SK-N-SH (cell line): ENCODE measurements at regions not wholly inside any gene's neighbourhood (a gene's known extent, or its start where the extent isn't known, plus 50 kb on each side); places are given as distances from the start of the nearest gene placed in this dataset.
A peak's percentile ranks its signal among the peaks of the same experiment; 100 is the strongest.

Source experiments
- CTCF ChIA-PET: fragments of 300-600, 350-600 bp; formaldehyde crosslinking; extraction: SDS; loops from one replicate; lab custom pipeline; 2021; lab: Yijun Ruan, JAX
- POLR2A ChIA-PET: fragments of 350-600 bp; sonication (Branson Sonifier 250); formaldehyde crosslinking; extraction: SDS; loops from one replicate; lab custom pipeline; 2020; ENCODE audit warnings: antibody characterized with exemption, inconsistent platforms; lab: Yijun Ruan, JAX
- DNase-seq: peaks from one replicate; pipeline ENCODE4 v3.0.0; 2012
- H2AFZ ChIP-seq: fragments of 200-600 bp; sonication (generic); 2 replicates; pipeline ENCODE4 v1.8.1; 2016; ENCODE audit warnings: antibody characterized with exemption, mild to moderate bottlenecking, low read depth
- H3F3A ChIP-seq: fragments of 200-600 bp; sonication (generic); replicated peaks from 2 replicates; pipeline ENCODE3; 2016; ENCODE audit warnings: antibody characterized with exemption, mild to moderate bottlenecking; ENCODE audit not compliant: insufficient read depth
- H3K27ac ChIP-seq, 2 experiments: fragments of 200-500 bp in 1 of 2; fragments of 200-600 bp in 1 of 2; sonication (Bioruptor generic) in 1 of 2; sonication (generic), shearing (Covaris generic) in 1 of 2; 2 replicates each; pipeline versions ENCODE4 v1.5.1 to v1.6.1; 2014 to 2016; ENCODE audit warnings: low read depth in 2 of 2, inconsistent platforms in 1 of 2, low read length in 1 of 2, mild to moderate bottlenecking in 1 of 2, mixed read lengths in 1 of 2
- H3K27me3 ChIP-seq: fragments of 200-600 bp; sonication (generic), shearing (Covaris generic); 2 replicates; pipeline ENCODE4 v1.6.1; 2016; ENCODE audit warnings: mixed run types; ENCODE audit not compliant: insufficient read depth
- H3K36me3 ChIP-seq, 2 experiments: fragments of 200-500 bp in 1 of 2; fragments of 200-600 bp in 1 of 2; sonication (Bioruptor generic) in 1 of 2; sonication (generic) in 1 of 2; replicated peaks in 1 of 2; 2 replicates each; pipeline versions ENCODE3 to v1.5.1; 2014 to 2016; ENCODE audit warnings: low read length in 1 of 2, mild to moderate bottlenecking in 1 of 2; ENCODE audit not compliant: insufficient read depth in 2 of 2, control insufficient read depth in 1 of 2
- H3K4me1 ChIP-seq, 2 experiments: fragments of 200-500 bp in 1 of 2; fragments of 200-600 bp in 1 of 2; sonication (Bioruptor generic) in 1 of 2; sonication (generic), shearing (Covaris generic) in 1 of 2; 2 replicates each; pipeline versions ENCODE4 v1.5.1 to v1.6.1; 2014 to 2016; ENCODE audit warnings: low read depth in 1 of 2, low read length in 1 of 2, mixed run types in 1 of 2; ENCODE audit not compliant: insufficient read depth in 2 of 2, control insufficient read depth in 1 of 2
- H3K4me2 ChIP-seq: fragments of 200-600 bp; sonication (generic), shearing (Covaris generic); 2 replicates; pipeline ENCODE4 v1.6.1; 2017; ENCODE audit warnings: mixed run types
- H3K4me3 ChIP-seq, 2 experiments: fragments of 200-500 bp in 1 of 2; fragments of 200-600 bp in 1 of 2; sonication (Bioruptor generic) in 1 of 2; sonication (generic), shearing (Covaris generic) in 1 of 2; 2 replicates each; pipeline versions ENCODE4 v1.5.1 to v1.8.1; 2014 to 2016; ENCODE audit warnings: low read depth in 2 of 2, inconsistent platforms in 1 of 2, low read length in 1 of 2, mild to moderate bottlenecking in 1 of 2, mixed read lengths in 1 of 2, moderate library complexity in 1 of 2
- H3K79me2 ChIP-seq: fragments of 200-600 bp; sonication (generic); 2 replicates; pipeline ENCODE4 v1.8.1; 2017; ENCODE audit warnings: mild to moderate bottlenecking; ENCODE audit not compliant: insufficient read depth
- H3K9ac ChIP-seq: fragments of 200-600 bp; sonication (generic); 2 replicates; pipeline ENCODE4 v1.6.1; 2017; ENCODE audit warnings: mixed run types
- H3K9me2 ChIP-seq: fragments of 200-600 bp; sonication (generic); 2 replicates; pipeline ENCODE4 v1.6.1; 2017; ENCODE audit warnings: mixed run types
- H3K9me3 ChIP-seq: fragments of 200-600 bp; sonication (generic); 2 replicates; pipeline ENCODE4 v1.6.1; 2017; ENCODE audit warnings: mixed run types, mild to moderate bottlenecking, moderate library complexity
- H4K20me1 ChIP-seq: fragments of 200-600 bp; sonication (generic); 2 replicates; pipeline ENCODE4 v1.6.1; 2017; ENCODE audit warnings: mild to moderate bottlenecking, mixed run types; ENCODE audit not compliant: insufficient read depth
- CHD2 ChIP-seq: fragments of 150-350 bp; IDR thresholded peaks from 2 replicates; pipeline ENCODE4 v1.6.1; 2018; ENCODE audit warnings: low read length; ENCODE audit not compliant: partially characterized antibody
- CTCF ChIP-seq: fragments of 200-600 bp; sonication (generic); IDR thresholded peaks from 2 replicates; pipeline ENCODE4 v1.6.1; 2017; ENCODE audit warnings: antibody characterized with exemption, mild to moderate bottlenecking, moderate library complexity
- ELF1 ChIP-seq: IDR thresholded peaks from 2 replicates; pipeline ENCODE4 v1.4.0; 2012
- EP300 ChIP-seq, 2 experiments: IDR thresholded peaks; 2 replicates each; pipeline versions ENCODE4 v1.4.0 to v1.6.1; 2012; ENCODE audit warnings: borderline replicate concordance in 1 of 2, low read depth in 1 of 2, low read length in 1 of 2
- EZH2phosphoT487 ChIP-seq: fragments of 200-600 bp; sonication (generic); IDR thresholded peaks from 2 replicates; pipeline ENCODE4 v1.6.1; 2017; ENCODE audit warnings: low read depth, mixed run types, mild to moderate bottlenecking, antibody characterized with exemption, moderate library complexity, borderline replicate concordance
- FOXJ3 ChIP-seq: sonication (generic); formaldehyde crosslinking; IDR thresholded peaks from 2 replicates; pipeline ENCODE4 v1.5.1; 2020; ENCODE audit warnings: mild to moderate bottlenecking, missing genetic modification reagents
- FOXM1 ChIP-seq: IDR thresholded peaks from 2 replicates; pipeline ENCODE4 v1.4.0; 2012; ENCODE audit warnings: low read depth, mild to moderate bottlenecking
- GABPA ChIP-seq: IDR thresholded peaks from 2 replicates; pipeline ENCODE4 v1.4.0; 2012; ENCODE audit warnings: low read depth, mild to moderate bottlenecking
- GATA2 ChIP-seq: sonication (generic); formaldehyde crosslinking; IDR thresholded peaks from 2 replicates; pipeline ENCODE4 v1.5.0; 2020; ENCODE audit warnings: mild to moderate bottlenecking, missing genetic modification reagents
- IRF3 ChIP-seq: fragments of 150-350 bp; IDR thresholded peaks from 2 replicates; pipeline ENCODE4 v1.6.1; 2016; ENCODE audit warnings: mild to moderate bottlenecking, low read depth, low read length
- MEF2A ChIP-seq: IDR thresholded peaks from 2 replicates; pipeline ENCODE4 v1.4.0; 2012; ENCODE audit warnings: low read depth, borderline replicate concordance
- MXI1 ChIP-seq: IDR thresholded peaks from 2 replicates; pipeline ENCODE4 v1.6.1; 2012; ENCODE audit warnings: mild to moderate bottlenecking, low read depth, low read length, improper control_type of control experiment
- POLR2AphosphoS5 ChIP-seq: IDR thresholded peaks from 2 replicates; pipeline ENCODE4 v1.6.1; 2012; ENCODE audit warnings: low read depth, low read length
- REST ChIP-seq: IDR thresholded peaks from 2 replicates; pipeline ENCODE4 v1.6.1; 2012; ENCODE audit warnings: mild to moderate bottlenecking, low read depth, low read length, moderate library complexity
- TAF1 ChIP-seq: IDR thresholded peaks from 2 replicates; pipeline ENCODE4 v1.6.1; 2012; ENCODE audit warnings: low read depth, mild to moderate bottlenecking, low read length, moderate library complexity, borderline replicate concordance
- TCF12 ChIP-seq: IDR thresholded peaks from 2 replicates; pipeline ENCODE4 v1.4.0; 2012
- USF2 ChIP-seq: fragments of 150-350 bp; IDR thresholded peaks from 2 replicates; pipeline ENCODE4 v1.6.1; 2017; ENCODE audit warnings: antibody characterized with exemption, low read length, low read depth, borderline replicate concordance
- ZBTB33 ChIP-seq: IDR thresholded peaks from 2 replicates; pipeline ENCODE4 v1.4.0; 2012; ENCODE audit warnings: low read depth, borderline replicate concordance
- WGBS: methylation state at CpG from one replicate; pipeline ENCODE4 v1.1.6; 2017; ENCODE audit warnings: low lambda C conversion rate; 5-methylcytosine and 5-hydroxymethylcytosine counted together

- H3F3A ChIP-seq = no peaks in the 10 kb centered on the region
- TF ChIP-seq EZH2phosphoT487 = no peak
- no peak for TF ChIP-seq ZBTB33
- no peak for TF ChIP-seq EP300 (IDR thresholded peaks at IDR 0.05; ENCODE audit: borderline replicate concordance in 1 of 2, low read depth in 1 of 2, low read length in 1 of 2)
- no peak for TF ChIP-seq CTCF
- no peak for TF ChIP-seq TCF12
- TF ChIP-seq FOXM1 = no peak
- TF ChIP-seq TAF1 = no peak
- TF ChIP-seq ELF1 = no peak
- TF ChIP-seq MXI1 = no peak
- TF ChIP-seq FOXJ3 (CRISPR knock-in tag) = no peak
- TF ChIP-seq POLR2AphosphoS5 = no peak
- TF ChIP-seq REST = no peak
- no peak for TF ChIP-seq IRF3
- no peak for TF ChIP-seq MEF2A
- no peak for TF ChIP-seq CHD2
- TF ChIP-seq GATA2 = no peak
- no peak for TF ChIP-seq GABPA
- TF ChIP-seq USF2 = no peak
- TF ChIP-seq, all 33 proteins: peak for 0
- Histone ChIP-seq H3K79me2 (no peaks in the 10 kb centered on the region), H3K4me1 (peaks cover 0 to 15% of the 10 kb centered on the region in 2 experiments; a peak in 2 of 4 replicates), H3K4me3 (no peak overlapping the region), H3K4me2 (0 out of 2 replicates have a peak overlapping the region, but pooled peaks have one; percentile 18), H3K27ac (peak overlapping the region in 1 of 2 experiments; percentile 31; a peak in 1 of 4 replicates), H3K36me3 (peaks cover 0 to 3% of the 10 kb centered on the region in 2 experiments), H3K9me2 (no peaks in the 10 kb centered on the region), H3K9ac (no peak overlapping the region), H2AFZ (no peak overlapping the region), H3K27me3 (no peaks in the 10 kb centered on the region), H3K9me3 (no peaks in the 10 kb centered on the region), H4K20me1 (no peaks in the 10 kb centered on the region)
- DNase-seq = no peak
- ChIA-PET CTCF (no interaction called here), POLR2A (no interaction called here)
- 92% methylated on average over 4 of the region's 4 CpGs for WGBS
Measured at GRCh38 chr20:19944772-19945459, 72.2 kb upstream of the NAA20 start.
